HepG2 (cell line): ENCODE measurements at regions not wholly inside any gene's neighbourhood (a gene's known extent, or its start where the extent isn't known, plus 50 kb on each side); places are given as distances from the start of the nearest gene placed in this dataset.

Experiments used
- AFF4 ChIP-seq: sonication (generic); formaldehyde crosslinking; IDR thresholded peaks from 2 replicates; pipeline ENCODE4 v1.4.0; 2020; ENCODE audit warnings: missing genetic modification reagents
- ARHGAP35 ChIP-seq: sonication (generic); formaldehyde crosslinking; IDR thresholded peaks from 2 replicates; pipeline ENCODE4 v1.9.0; 2022; ENCODE audit warnings: mild to moderate bottlenecking, inconsistent platforms, moderate library complexity, missing genetic modification reagents, borderline replicate concordance
- CTCF ChIP-seq: sonication (generic); formaldehyde crosslinking; IDR thresholded peaks from 2 replicates; pipeline ENCODE4 v1.5.0; 2020; ENCODE audit warnings: mild to moderate bottlenecking, missing genetic modification reagents, moderate library complexity
- IRF2 ChIP-seq: IDR thresholded peaks from 2 replicates; pipeline ENCODE4 v1.6.1; 2018; ENCODE audit warnings: missing genetic modification reagents, missing compliant biosample characterization
- KDM1A ChIP-seq: IDR thresholded peaks from 2 replicates; pipeline ENCODE4 v1.6.1; 2016; ENCODE audit warnings: missing compliant biosample characterization
- MED1 ChIP-seq: sonication (generic); formaldehyde crosslinking; IDR thresholded peaks from 2 replicates; pipeline ENCODE4 v1.4.0; 2020; ENCODE audit warnings: missing genetic modification reagents
- SP4 ChIP-seq: sonication (generic); formaldehyde crosslinking; IDR thresholded peaks from 2 replicates; pipeline ENCODE4 v1.8.1; 2023; ENCODE audit warnings: mild to moderate bottlenecking, missing genetic modification reagents
- THAP7 ChIP-seq: sonication (generic); formaldehyde crosslinking; IDR thresholded peaks from 2 replicates; pipeline ENCODE4 v1.8.1; 2023; ENCODE audit warnings: mild to moderate bottlenecking, missing genetic modification reagents
- ZNF234 ChIP-seq: sonication (generic); formaldehyde crosslinking; conservative IDR thresholded peaks from 2 replicates; pipeline ENCODE4 v1.5.1; 2020; ENCODE audit warnings: mild to moderate bottlenecking, missing genetic modification reagents
- ZNF30 ChIP-seq: sonication (generic); formaldehyde crosslinking; IDR thresholded peaks from 2 replicates; pipeline ENCODE4 v1.5.0; 2020; ENCODE audit warnings: mild to moderate bottlenecking, missing genetic modification reagents

GRCh38 chr12:60693019-60693626 is 1097.3 kb downstream of the SLC16A7 start:
- TF ChIP-seq CTCF (CRISPR knock-in tag) (no peak), SP4 (CRISPR knock-in tag) (no peak), MED1 (CRISPR knock-in tag) (no peak), ARHGAP35 (CRISPR knock-in tag) (no peak), THAP7 (CRISPR knock-in tag) (no peak), IRF2 (CRISPR knock-in tag) (no peak), AFF4 (CRISPR knock-in tag) (no peak), KDM1A (CRISPR knock-in tag) (no peak), ZNF30 (CRISPR knock-in tag) (no peak), ZNF234 (CRISPR knock-in tag) (no peak)
